Fibroblast of pulmonary artery (primary cell): ENCODE measurements at regions not wholly inside any gene's neighbourhood (a gene's known extent, or its start where the extent isn't known, plus 50 kb on each side); places are given as distances from the start of the nearest gene placed in this dataset.

Experiments used
- DNase-seq: peaks from one replicate; pipeline ENCODE4 v3.0.0-alpha.2; 2010; ENCODE audit warnings: low read depth
- H3K4me3 ChIP-seq: replicated peaks from 2 replicates; pipeline ENCODE4 v1.5.1; 2011; ENCODE audit warnings: low read depth, mild to moderate bottlenecking, control low read depth, low read length, moderate library complexity
- TF ChIP-seq, protein P1 (sequence below): IDR thresholded peaks from 2 replicates; pipeline ENCODE4 v1.5.1; 2011; ENCODE audit warnings: mild to moderate bottlenecking, control low read depth, low read length, inconsistent platforms; ENCODE audit errors: missing control alignments

DNA sequence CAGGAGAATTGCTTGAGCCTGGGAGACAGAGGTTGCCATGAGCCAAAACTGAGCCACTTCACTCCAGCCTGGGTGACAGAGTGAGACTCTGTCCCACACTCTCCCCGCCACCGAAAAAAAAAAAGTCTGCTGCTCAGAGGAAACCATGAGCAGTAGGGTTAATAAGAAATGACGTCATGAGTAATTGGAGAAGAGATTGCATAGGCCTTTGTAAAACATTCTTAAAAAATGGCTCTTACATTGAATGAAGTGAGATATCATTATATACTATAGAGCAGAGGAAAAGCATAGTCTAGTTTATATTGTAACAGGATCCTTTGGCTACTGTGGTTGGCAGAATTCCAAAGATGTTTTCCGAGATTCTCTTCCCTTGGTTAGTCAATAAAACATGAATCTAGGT is 228.2 kb downstream of the PCDH20 start:
- no peak for DNase-seq
- TF ChIP-seq, protein P1, sequence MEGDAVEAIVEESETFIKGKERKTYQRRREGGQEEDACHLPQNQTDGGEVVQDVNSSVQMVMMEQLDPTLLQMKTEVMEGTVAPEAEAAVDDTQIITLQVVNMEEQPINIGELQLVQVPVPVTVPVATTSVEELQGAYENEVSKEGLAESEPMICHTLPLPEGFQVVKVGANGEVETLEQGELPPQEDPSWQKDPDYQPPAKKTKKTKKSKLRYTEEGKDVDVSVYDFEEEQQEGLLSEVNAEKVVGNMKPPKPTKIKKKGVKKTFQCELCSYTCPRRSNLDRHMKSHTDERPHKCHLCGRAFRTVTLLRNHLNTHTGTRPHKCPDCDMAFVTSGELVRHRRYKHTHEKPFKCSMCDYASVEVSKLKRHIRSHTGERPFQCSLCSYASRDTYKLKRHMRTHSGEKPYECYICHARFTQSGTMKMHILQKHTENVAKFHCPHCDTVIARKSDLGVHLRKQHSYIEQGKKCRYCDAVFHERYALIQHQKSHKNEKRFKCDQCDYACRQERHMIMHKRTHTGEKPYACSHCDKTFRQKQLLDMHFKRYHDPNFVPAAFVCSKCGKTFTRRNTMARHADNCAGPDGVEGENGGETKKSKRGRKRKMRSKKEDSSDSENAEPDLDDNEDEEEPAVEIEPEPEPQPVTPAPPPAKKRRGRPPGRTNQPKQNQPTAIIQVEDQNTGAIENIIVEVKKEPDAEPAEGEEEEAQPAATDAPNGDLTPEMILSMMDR = no peak
- H3K4me3 ChIP-seq = no peak overlapping the region

DNA sequence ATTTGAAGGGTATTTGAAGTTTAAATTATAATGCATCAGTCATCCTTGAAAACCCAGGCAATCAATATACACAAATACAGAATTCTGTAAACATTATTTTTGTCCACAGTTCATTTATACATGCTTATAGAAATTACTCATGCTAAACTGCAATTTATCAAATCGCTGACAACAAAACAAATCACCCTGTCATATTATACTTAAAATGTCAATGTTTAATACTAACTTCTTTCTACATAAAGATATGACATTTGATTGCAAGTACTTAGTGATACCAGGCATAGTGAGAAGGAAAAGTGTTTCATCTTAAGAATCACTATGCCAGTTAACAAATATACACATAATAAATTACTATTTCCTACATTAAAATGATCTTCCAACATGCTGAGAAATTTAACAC is 232.0 kb downstream of the PCDH20 start:
- H3K4me3 ChIP-seq = no peak overlapping the region
- no peak for DNase-seq
- TF ChIP-seq, protein P1 = no peak

DNA sequence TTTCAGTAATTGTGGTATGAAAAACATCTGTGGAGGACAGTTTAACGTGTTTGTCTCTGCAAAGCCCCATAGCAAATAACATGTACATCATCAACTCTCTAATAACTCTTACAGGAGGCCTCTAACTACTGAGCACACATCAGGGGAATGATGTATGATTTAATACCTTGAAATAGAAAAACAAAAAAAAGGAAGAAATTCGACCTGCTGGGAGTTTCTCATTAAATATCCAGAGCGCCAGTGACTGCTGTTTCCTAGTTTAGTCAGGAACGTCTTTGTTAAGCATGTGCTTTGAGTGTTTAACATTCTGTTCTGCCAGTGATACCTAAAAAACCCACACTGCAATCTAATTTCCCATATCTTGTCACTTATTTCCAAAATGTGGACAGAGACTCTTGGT is 235.4 kb downstream of the PCDH20 start:
- TF ChIP-seq, protein P1 = no peak
- H3K4me3 ChIP-seq = no peak overlapping the region
- no peak for DNase-seq

DNA sequence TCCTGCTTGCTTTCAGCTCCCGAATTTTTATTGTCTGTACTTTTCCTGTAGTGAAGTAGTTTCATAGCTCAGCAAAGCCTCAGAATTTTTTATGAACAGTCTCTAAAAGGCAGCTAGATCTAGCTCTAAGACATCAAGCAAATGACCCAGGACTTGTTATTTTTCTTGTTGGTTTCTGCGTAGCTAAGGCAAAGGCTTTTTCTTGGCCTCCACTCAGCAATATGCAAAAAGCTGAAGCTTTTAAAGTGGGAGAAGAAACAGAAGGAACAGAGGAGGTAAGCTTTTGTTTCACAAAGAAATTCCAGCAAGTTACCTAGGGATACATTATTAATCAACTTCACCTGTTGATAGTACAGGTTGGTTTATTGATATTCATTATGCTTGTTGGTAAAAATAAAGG is 235.9 kb downstream of the PCDH20 start:
- DNase-seq = no peak
- TF ChIP-seq, protein P1 = no peak
- H3K4me3 ChIP-seq = no peak overlapping the region

DNA sequence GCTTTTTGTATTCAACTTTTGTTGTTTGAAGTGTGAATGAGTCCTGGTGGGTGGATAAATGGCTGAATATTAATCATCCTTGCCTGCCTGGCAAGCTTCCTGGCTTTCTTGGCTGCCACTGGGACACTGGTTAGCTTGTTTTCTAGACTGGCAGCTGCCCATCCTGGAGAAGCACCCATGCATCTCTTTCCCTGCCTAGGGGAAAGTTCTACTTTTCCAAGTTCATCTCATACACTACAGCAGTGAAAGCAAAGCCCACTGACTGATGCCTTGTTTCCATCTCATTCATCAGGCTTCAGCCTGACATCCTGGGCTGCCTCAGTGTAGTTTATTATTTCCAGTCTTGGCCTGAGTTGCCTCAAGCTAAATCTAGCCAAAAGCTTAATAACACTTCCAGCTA is 244.8 kb downstream of the PCDH20 start:
- H3K4me3 ChIP-seq = no peak overlapping the region
- no peak for DNase-seq
- TF ChIP-seq, protein P1 = no peak

DNA sequence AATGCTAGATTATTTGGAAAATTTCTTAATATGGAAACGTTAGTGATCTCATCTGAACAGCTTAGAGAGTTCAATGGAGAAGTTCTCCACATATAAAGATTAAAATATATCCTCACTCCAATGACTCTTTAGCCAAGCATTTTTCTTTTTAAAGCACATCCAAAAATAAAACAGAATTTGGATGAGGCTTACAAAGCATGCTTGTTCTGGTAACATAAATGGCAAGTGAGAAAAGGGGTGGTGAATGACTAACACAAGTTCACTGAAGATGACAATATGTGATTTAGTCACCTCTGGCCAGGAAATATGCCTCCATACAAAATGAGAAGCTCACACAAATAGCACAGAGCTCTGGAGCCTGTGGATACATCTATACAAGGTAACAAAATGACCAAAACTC is 253.0 kb downstream of the PCDH20 start:
- no peak overlapping the region for H3K4me3 ChIP-seq
- TF ChIP-seq, protein P1 = no peak
- no peak for DNase-seq

DNA sequence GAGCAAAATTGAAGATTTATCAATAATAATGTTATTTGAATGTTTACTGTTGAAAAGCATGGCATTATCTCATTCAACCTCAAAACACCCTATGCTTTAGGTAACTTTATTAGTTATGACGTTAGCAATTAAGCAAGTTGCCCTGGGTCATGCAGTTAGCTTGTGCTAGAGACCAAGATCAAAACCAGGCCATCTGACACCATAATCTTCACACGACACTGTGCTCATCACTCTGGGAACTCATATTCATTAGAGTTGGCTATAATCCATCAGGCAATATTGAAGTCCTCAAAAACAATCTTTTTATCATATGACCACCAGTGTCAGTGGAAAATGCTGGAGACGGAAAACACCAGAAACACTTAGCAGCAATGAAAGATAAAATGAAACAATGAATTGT is 253.5 kb downstream of the PCDH20 start:
- TF ChIP-seq, protein P1 = no peak
- no peak for DNase-seq
- H3K4me3 ChIP-seq = no peak overlapping the region
